NCI-H82 (cell line): ENCODE measurements at regions not wholly inside any gene's neighbourhood (a gene's known extent, or its start where the extent isn't known, plus 50 kb on each side); places are given as distances from the start of the nearest gene placed in this dataset.

ENCODE experiments used
- DNase-seq: peaks from one replicate; lab custom pipeline; 2025; lab: John Stamatoyannopoulos, UW

- no peak for DNase-seq
Measured at GRCh38 chr6:169993861-169994481, 242.5 kb downstream of the ERMARD start.

DNA sequence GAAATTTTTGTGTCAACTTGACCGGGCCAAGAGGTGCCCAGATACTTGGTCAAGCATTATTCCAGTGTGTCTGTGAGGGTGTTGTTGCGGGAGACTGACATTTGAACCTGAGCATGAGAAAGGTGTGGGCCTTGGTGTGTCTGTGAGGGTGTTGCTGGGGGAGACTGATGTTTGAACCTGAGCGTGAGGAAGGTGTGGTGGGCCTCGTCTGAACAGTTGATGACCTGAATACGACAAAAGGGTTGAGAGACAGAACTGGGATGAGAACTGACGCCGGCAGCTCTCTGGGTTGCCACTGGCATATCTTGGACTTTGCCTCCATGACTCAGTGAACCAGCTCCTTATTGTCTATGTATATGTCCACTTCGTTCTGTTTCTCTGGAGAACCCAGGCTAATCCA, 240.5 kb downstream of the ERMARD start:
- no peak for DNase-seq

- no peak for DNase-seq
Measured at GRCh38 chr6:169991031-169991390, 239.6 kb downstream of the ERMARD start.

- peak; percentile 19 for DNase-seq
Measured at GRCh38 chr6:169990095-169991030, 238.9 kb downstream of the ERMARD start.

DNA sequence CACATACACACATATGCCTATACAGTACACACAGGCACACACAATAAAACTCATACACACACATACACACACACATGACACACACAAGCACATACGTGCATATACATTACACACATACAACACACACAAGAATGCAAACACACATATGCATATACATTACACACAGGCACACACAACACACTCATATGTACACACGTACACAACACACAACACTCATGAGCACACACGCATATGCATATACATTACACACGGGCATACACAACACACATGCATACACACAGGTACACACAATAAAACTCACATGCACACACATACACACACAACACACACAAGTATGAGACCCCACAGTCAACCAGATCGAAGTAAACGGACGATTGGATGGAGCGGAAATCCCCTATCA, 238.2 kb downstream of the ERMARD start:
- no peak for DNase-seq

DNA sequence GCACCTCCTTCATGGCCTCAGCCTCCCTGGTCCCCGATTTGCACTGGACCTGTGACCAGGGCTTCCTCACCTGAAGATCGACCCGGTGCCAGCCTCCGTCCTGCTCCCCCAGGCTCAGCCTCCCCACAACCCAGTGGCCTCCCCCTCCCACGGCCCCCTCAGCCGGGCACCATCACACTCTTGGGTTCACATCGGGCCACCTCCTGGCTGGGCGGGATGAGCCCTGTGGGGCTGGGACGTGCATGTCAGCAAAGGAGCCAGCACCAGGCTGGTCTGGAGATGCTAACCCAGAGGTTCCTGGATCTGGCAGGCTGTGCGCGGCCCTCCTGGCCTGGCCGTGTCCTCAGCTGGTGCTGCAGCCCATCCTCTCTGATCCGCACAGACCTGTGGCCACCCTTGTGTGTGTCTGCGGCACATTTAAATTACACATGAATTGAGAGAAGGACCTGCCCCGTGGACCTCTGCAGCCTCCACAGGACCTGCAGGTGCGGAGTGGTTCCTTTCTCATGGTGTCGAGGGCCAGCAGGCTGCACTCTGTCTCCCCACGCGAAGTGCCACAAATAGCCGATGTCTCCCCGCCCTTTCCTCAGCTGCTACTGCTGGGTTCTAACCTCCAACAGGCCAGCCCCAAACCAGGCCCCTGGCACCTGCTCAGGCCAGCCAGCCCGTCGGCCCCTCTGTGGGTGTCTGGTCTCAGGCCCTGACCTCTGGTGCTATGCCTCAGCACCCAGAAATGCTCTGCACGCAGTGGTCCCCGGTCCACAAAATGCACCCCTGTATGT, 237.5 kb downstream of the ERMARD start:
- DNase-seq = no peak

GRCh38 chr6:169986848-169987498, 235.6 kb downstream of the ERMARD start:
- DNase-seq = no peak

- DNase-seq = no peak
Measured at GRCh38 chr6:169986171-169986847, 234.9 kb downstream of the ERMARD start.

GRCh38 chr6:169985121-169986015, 233.9 kb downstream of the ERMARD start:
- DNase-seq = no peak

- DNase-seq = no peak
Measured at GRCh38 chr6:169984181-169985120, 233.0 kb downstream of the ERMARD start.

- DNase-seq = no peak
Measured at GRCh38 chr6:169983651-169984050, 232.2 kb downstream of the ERMARD start.

DNA sequence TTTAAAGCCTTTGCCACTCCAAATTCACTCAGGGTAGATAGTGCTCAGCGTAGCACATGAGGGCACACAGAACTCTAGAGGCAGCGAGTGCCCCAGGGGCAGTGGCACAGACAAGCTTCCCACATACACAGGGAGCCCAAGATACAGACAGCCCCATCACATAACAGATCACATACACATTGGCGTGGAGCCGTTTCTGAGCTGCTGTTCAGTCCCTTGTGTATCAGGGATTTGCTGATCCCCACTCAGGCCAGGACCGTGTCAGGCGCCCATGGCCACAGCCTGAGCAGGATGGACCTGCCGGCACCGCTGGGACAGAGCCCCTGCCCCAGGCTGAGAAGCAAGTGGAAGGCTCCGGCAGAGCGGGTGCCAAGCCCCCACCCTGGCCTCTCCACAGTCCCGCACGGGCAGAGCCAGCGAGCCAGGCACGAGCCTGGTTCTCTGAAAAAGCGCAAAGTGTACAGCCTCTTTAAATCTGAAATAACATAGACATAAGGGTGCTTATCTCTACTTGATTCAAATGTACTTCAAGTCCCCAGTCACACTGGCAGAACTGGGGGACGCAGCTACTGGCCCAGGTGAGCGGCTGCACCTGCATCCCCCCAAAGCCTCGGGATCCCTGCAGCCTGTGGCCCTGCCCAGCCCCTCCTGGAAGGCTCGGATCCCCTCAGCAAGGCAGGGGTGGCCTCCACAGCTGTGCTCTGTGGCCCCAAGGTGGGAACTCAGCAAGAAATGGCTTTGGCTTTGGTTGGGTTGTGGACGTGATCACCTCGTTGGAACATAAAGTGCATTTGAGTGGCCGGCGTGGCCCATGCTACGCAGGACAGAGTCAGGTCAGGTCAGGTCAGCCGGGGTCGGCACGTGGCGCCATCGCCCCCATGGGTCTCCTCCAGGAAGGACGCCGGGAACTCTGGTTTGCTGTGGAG, 231.3 kb downstream of the ERMARD start:
- no peak for DNase-seq

DNA sequence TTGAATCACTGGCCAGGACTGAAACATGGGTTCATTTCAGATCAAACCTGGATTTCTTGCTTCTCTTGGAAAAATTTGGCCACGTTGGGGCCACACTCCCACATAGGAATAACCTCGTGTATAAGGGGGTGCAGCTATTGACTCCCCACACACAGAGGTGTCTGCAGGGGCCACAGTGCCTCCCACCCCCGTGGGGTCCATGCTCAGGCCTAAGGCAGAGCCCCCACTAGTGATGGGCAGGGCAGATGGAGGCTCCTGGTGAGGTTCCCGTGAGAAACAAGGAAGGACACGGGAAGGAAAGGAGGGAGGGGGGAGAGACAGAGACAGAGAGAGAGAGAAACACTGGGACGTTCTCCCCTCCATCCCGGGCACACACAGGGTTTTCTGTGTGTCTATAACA, 230.5 kb downstream of the ERMARD start:
- no peak for DNase-seq

GRCh38 chr6:169981568-169981967, 230.1 kb downstream of the ERMARD start:
- no peak for DNase-seq

- no peak for DNase-seq
Measured at GRCh38 chr6:169980826-169981450, 229.5 kb downstream of the ERMARD start.

- DNase-seq = no peak
Measured at GRCh38 chr6:169979873-169980432, 228.5 kb downstream of the ERMARD start.

DNA sequence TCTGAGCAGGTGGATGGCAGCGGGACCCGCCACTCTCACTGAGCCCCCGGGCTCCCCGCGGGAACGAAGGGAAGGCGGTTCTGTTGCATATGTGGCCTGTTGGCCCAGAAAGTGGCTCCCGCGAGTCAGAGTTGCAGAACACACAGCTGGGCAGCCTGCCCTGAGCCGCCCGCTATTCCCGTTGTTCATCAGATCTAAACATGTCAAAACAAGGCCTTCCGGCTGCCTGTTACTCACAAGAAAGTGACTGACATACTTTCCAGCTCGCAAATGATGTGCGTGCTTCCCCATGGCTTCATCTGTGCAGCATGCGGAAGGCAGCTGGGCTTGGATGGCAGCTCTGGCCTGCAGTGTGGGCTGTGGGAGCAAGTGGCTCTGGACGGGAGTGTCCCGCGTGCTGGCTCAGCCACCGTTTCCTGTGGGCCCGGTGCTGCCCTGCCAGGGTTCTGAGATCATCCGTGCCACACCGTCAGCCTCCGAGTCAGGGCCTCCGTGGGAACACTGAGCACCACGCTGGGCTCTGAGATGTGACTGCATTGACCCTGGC, 227.3 kb downstream of the ERMARD start:
- no peak for DNase-seq
